ENCODE measurements at regions not wholly inside any gene's neighbourhood (a gene's known extent, or its start where the extent isn't known, plus 50 kb on each side); places are given as distances from the start of the nearest gene placed in this dataset.

GRCh38 chr10:33485276-33485675, 150.8 kb upstream of the NRP1 start:
- intact Hi-C loops (cut with DNase I) = loop anchor here in 1 of 2 donors (5.0 kb wide), 1 partner anchor 137 kb away; no protein-coding TSS in a partner anchor
- H3K4me1 ChIP-seq = no peaks in the 10 kb centered on the region
- no peak overlapping the region for H3K4me3 ChIP-seq
- H3K36me3 ChIP-seq (ENCODE audit: insufficient read depth in 1 of 2, low read depth in 1 of 2) = no peaks in the 10 kb centered on the region
- 81 to 89% (median 82%) methylated on average over 3 of the region's 3 CpGs for WGBS, 3 donors
- no peaks in the 10 kb centered on the region for H3K27me3 ChIP-seq (ENCODE audit: insufficient read depth in 3 of 3, low read length in 2 of 3)
- ATAC-seq (no peak), DNase-seq (no peak)
- no peak for TF ChIP-seq CTCF (IDR thresholded peaks at IDR 0.05)
- H3K9me3 ChIP-seq = no peaks in the 10 kb centered on the region
- no peak overlapping the region for H3K27ac ChIP-seq

GRCh38 chr10:33484787-33485186, 150.3 kb upstream of the NRP1 start:
- Histone ChIP-seq H3K27ac (no peak overlapping the region), H3K9me3 (no peaks in the 10 kb centered on the region), H3K4me1 (no peaks in the 10 kb centered on the region), H3K27me3 (ENCODE audit: insufficient read depth in 3 of 3, low read length in 2 of 3) (no peaks in the 10 kb centered on the region), H3K4me3 (no peak overlapping the region), H3K36me3 (ENCODE audit: insufficient read depth in 1 of 2, low read depth in 1 of 2) (no peaks in the 10 kb centered on the region)
- intact Hi-C loops (cut with DNase I) = loop anchor here in 1 of 2 donors (5.0 kb wide), 1 partner anchor 138 kb away; no protein-coding TSS in a partner anchor
- DNase-seq = no peak
- ATAC-seq = peak in 1 of 4 donors; percentile 43
- 67 to 74% (median 74%) methylated on average over 2 of the region's 2 CpGs for WGBS, 3 donors
- TF ChIP-seq CTCF (IDR thresholded peaks at IDR 0.05) = no peak

GRCh38 chr10:33483816-33484190, 149.3 kb upstream of the NRP1 start:
- H3K36me3 ChIP-seq (ENCODE audit: insufficient read depth in 1 of 2, low read depth in 1 of 2) = no peaks in the 10 kb centered on the region
- no peak for DNase-seq
- no peaks in the 10 kb centered on the region for H3K27me3 ChIP-seq (ENCODE audit: insufficient read depth in 3 of 3, low read length in 2 of 3)
- no peak overlapping the region for H3K27ac ChIP-seq
- no peak for ATAC-seq
- H3K4me3 ChIP-seq = no peak overlapping the region
- H3K4me1 ChIP-seq = no peaks in the 10 kb centered on the region
- no peak for TF ChIP-seq CTCF (IDR thresholded peaks at IDR 0.05)
- no peaks in the 10 kb centered on the region for H3K9me3 ChIP-seq
- WGBS, 3 donors = 88 to 95% (median 90%) methylated on average over 3 of the region's 3 CpGs
- intact Hi-C loops (cut with DNase I) = no loop called here

GRCh38 chr10:33483124-33483815, 148.8 kb upstream of the NRP1 start:
- H3K36me3 ChIP-seq (ENCODE audit: insufficient read depth in 1 of 2, low read depth in 1 of 2) = no peaks in the 10 kb centered on the region
- H3K27me3 ChIP-seq (ENCODE audit: insufficient read depth in 3 of 3, low read length in 2 of 3) = no peaks in the 10 kb centered on the region
- no peak overlapping the region for H3K4me3 ChIP-seq
- TF ChIP-seq CTCF (IDR thresholded peaks at IDR 0.05) = no peak
- no peak overlapping the region for H3K27ac ChIP-seq
- WGBS, 3 donors = 32 to 40% (median 33%) methylated on average over 5 of the region's 5 CpGs
- intact Hi-C loops (cut with DNase I) = no loop called here
- no peaks in the 10 kb centered on the region for H3K9me3 ChIP-seq
- no peak for DNase-seq
- ATAC-seq = no peak
- H3K4me1 ChIP-seq = no peaks in the 10 kb centered on the region

GRCh38 chr10:33482486-33482885, 148.0 kb upstream of the NRP1 start:
- H3K9me3 ChIP-seq = no peaks in the 10 kb centered on the region
- intact Hi-C loops (cut with DNase I) = no loop called here
- no peaks in the 10 kb centered on the region for H3K4me1 ChIP-seq
- no peak for ATAC-seq
- no peak for TF ChIP-seq CTCF (IDR thresholded peaks at IDR 0.05)
- no peaks in the 10 kb centered on the region for H3K27me3 ChIP-seq (ENCODE audit: insufficient read depth in 3 of 3, low read length in 2 of 3)
- 83 to 89% (median 84%) methylated on average over 5 of the region's 5 CpGs for WGBS, 3 donors
- no peak for DNase-seq
- H3K27ac ChIP-seq = no peak overlapping the region
- no peaks in the 10 kb centered on the region for H3K36me3 ChIP-seq (ENCODE audit: insufficient read depth in 1 of 2, low read depth in 1 of 2)
- no peak overlapping the region for H3K4me3 ChIP-seq

Data from psoas muscle (tissue), 7 donors.